GM21529 (cell line): ENCODE measurements at regions not wholly inside any gene's neighbourhood (a gene's known extent, or its start where the extent isn't known, plus 50 kb on each side); places are given as distances from the start of the nearest gene placed in this dataset.

Experiments used
- ATAC-seq: cut with Tn5 transposase; IDR thresholded peaks from one replicate; pipeline ENCODE4 v1.9.1; 2021; ENCODE audit not compliant: unreplicated experiment

- no peak for ATAC-seq
Measured at GRCh38 chr6:92184933-92185332, 1234.4 kb downstream of the EPHA7 start.

GRCh38 chr6:92181347-92181746 is 1238.0 kb downstream of the EPHA7 start:
- ATAC-seq: no peak

- ATAC-seq: no peak
Measured at GRCh38 chr6:92180090-92180489, 1239.3 kb downstream of the EPHA7 start.

GRCh38 chr6:92176666-92177065 is 1242.7 kb downstream of the EPHA7 start:
- no peak for ATAC-seq

- no peak for ATAC-seq
Measured at GRCh38 chr6:92174398-92175073, 1244.8 kb downstream of the EPHA7 start.

GRCh38 chr6:92169506-92169905 is 1249.9 kb downstream of the EPHA7 start:
- ATAC-seq: no peak

GRCh38 chr6:92166666-92167065 is 1252.7 kb downstream of the EPHA7 start:
- ATAC-seq: no peak

- ATAC-seq: no peak
Measured at GRCh38 chr6:92161953-92162352, 1257.4 kb downstream of the EPHA7 start.

GRCh38 chr6:92160226-92160625 is 1259.1 kb downstream of the EPHA7 start:
- no peak for ATAC-seq

- no peak for ATAC-seq
Measured at GRCh38 chr6:92159046-92159445, 1260.3 kb downstream of the EPHA7 start.

GRCh38 chr6:92150553-92150952 is 1268.8 kb downstream of the EPHA7 start:
- ATAC-seq: no peak

- ATAC-seq: no peak
Measured at GRCh38 chr6:92147246-92147645, 1272.1 kb downstream of the EPHA7 start.

- no peak for ATAC-seq
Measured at GRCh38 chr6:92139601-92140000, 1279.8 kb downstream of the EPHA7 start.

GRCh38 chr6:92132957-92133356 is 1286.4 kb downstream of the EPHA7 start:
- ATAC-seq: no peak

- ATAC-seq: no peak
Measured at GRCh38 chr6:92132457-92132856, 1286.9 kb downstream of the EPHA7 start.

GRCh38 chr6:92130944-92131343 is 1288.4 kb downstream of the EPHA7 start:
- no peak for ATAC-seq

GRCh38 chr6:92126983-92127382 is 1292.4 kb downstream of the EPHA7 start:
- no peak for ATAC-seq

GRCh38 chr6:92126088-92126487 is 1293.3 kb downstream of the EPHA7 start:
- ATAC-seq: no peak

GRCh38 chr6:92125681-92126080 is 1293.7 kb downstream of the EPHA7 start:
- no peak for ATAC-seq

- no peak for ATAC-seq
Measured at GRCh38 chr6:92124200-92124651, 1295.1 kb downstream of the EPHA7 start.

- no peak for ATAC-seq
Measured at GRCh38 chr6:92122746-92123145, 1296.6 kb downstream of the EPHA7 start.

- ATAC-seq: no peak
Measured at GRCh38 chr6:92121228-92121627, 1298.1 kb downstream of the EPHA7 start.

GRCh38 chr6:92117800-92118199 is 1301.6 kb downstream of the EPHA7 start:
- ATAC-seq: no peak
